ENCODE measurements at regions not wholly inside any gene's neighbourhood (a gene's known extent, or its start where the extent isn't known, plus 50 kb on each side); places are given as distances from the start of the nearest gene placed in this dataset.
"Not testable (repeated sequence)": the region's sequence is repeated elsewhere in the genome, so short reads cannot be mapped to it uniquely, and the experiment has no call there.

DNA sequence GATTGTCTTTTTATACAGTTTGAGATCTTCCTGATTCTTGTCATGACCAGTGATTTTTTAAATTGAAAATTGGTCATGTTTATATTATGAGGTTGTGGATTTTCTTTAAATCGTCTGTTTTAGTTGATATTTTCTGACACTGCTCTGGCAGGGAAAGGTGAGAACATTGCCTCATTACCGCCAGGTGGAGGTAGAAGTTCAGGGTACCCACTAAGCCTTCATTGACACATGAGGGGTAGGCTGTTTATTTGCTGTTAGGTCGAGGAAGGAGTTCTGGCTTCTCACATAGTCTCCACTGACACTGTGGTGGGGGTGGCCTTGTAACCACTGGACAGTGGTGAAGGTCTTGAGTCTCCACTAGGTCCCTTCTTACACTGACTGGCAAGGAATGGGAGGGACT, 117.6 kb upstream of the GPR101 start:
- TF ChIP-seq, protein P1, sequence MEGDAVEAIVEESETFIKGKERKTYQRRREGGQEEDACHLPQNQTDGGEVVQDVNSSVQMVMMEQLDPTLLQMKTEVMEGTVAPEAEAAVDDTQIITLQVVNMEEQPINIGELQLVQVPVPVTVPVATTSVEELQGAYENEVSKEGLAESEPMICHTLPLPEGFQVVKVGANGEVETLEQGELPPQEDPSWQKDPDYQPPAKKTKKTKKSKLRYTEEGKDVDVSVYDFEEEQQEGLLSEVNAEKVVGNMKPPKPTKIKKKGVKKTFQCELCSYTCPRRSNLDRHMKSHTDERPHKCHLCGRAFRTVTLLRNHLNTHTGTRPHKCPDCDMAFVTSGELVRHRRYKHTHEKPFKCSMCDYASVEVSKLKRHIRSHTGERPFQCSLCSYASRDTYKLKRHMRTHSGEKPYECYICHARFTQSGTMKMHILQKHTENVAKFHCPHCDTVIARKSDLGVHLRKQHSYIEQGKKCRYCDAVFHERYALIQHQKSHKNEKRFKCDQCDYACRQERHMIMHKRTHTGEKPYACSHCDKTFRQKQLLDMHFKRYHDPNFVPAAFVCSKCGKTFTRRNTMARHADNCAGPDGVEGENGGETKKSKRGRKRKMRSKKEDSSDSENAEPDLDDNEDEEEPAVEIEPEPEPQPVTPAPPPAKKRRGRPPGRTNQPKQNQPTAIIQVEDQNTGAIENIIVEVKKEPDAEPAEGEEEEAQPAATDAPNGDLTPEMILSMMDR (conservative IDR thresholded peaks at IDR 0.05; ENCODE audit: low read depth, low read length), result no peak
- DNase-seq (ENCODE audit: low read depth), result no peak
- H3K4me3 ChIP-seq (ENCODE audit: low read length), result no peak overlapping the region

DNA sequence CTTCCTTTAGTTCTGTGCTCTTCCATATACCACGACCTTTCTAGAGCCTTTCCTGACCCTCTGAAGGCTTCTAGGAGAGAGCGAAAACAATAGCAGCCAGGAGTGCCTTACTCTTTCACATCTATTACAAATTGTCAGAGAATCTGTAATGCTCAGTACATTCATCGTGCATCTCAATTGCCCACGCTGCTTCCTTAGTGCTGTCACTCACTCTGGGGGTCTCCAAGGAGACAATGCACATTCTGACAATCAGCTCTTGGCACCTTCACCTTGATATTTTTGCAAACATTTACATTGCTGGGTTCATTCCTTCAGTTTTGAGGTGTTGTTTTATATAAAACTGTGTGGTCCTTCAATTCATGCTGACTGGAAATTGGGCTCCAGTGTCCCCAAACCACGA, 110.1 kb upstream of the GPR101 start:
- TF ChIP-seq, protein P1 (conservative IDR thresholded peaks at IDR 0.05; ENCODE audit: low read depth, low read length), result no peak
- DNase-seq (ENCODE audit: low read depth), result no peak
- no peak overlapping the region for H3K4me3 ChIP-seq (ENCODE audit: low read length)

DNA sequence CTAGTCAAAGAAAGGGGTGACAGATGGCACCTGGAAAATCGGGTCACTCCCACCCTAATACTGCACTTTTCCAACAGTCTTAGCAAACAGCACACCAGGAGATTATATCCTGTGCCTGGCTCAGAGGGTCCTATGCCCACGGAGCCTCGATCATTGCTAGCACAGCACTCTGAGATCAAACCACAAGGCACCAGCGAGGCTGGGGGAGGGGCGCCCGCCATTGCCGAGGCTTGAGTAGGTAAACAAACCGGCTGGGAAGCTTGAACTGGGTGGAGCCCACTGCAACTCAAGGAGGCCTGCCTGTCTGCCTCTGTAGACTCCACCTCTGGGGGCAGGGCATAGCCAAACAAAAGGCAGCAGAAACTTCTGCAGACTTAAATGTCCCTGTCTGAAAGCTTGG, 88.9 kb upstream of the GPR101 start:
- not testable (repeated sequence) for H3K4me3 ChIP-seq (ENCODE audit: low read length); DNase-seq (ENCODE audit: low read depth)

DNA sequence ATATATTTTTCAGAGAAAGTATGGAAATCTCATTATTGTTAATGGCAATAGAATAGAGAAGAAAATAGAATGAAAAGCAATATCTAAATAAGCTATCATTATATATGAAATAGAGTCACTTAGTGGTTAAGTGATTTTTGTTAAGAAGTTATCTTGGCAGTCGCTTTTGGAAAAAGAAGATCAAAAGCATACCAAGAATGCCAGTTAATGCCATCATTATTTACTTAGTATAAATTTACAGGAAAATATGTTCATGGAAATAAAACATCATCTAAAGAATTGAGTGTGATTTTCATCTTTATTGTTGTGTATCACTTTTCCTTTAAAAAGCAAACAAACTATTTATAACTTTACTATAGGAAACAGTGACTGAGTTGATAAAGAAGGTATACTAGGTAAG, 85.3 kb upstream of the GPR101 start:
- H3K4me3 ChIP-seq (ENCODE audit: low read length), result no peak overlapping the region
- TF ChIP-seq, protein P1 (conservative IDR thresholded peaks at IDR 0.05; ENCODE audit: low read depth, low read length), result no peak
- no peak for DNase-seq (ENCODE audit: low read depth)

DNA sequence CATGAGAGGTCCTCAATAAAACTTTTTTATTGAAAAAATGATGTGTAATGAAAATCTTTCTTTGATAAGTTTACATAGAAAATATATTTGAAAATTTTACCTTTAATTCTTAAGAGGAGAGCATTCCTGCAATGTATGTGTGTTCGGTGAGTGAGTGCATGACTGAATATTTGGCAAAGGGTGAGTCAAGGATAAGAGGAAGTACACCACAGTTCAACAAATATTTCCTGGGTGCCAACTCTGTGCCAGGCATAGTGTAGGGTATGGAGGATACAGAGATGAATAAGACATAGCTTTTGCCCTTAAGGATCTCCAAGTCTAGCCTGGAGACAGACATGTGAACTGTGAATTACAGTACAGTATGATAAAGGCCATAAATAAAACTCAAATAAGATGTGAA, 84.7 kb upstream of the GPR101 start:
- H3K4me3 ChIP-seq (ENCODE audit: low read length), result no peak overlapping the region

DNA sequence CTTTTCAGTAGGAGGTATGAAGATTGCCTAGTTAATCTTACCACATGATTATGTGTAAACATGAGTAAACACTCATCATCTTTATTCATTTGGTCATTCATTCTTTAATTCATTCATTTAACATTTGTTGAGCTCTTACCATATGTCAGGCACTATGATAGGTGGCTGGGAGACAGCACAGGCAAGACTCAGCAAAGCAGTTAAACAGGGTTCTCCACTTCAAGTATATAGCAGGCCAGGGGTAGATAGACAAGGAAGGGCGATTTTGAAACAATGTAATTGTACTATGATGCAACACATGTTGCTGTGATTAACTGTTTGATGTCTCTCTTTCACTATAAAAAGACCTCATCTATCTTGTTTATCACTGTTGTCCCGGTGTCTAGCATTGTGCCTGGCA, 84.3 kb upstream of the GPR101 start:
- no peak for DNase-seq (ENCODE audit: low read depth)
- TF ChIP-seq, protein P1 (conservative IDR thresholded peaks at IDR 0.05; ENCODE audit: low read depth, low read length), result no peak
- H3K4me3 ChIP-seq (ENCODE audit: low read length), result no peak overlapping the region

More for the DNA sequence above, 84.7 kb upstream of the GPR101 start:
- DNase-seq (ENCODE audit: low read depth), result no peak
- TF ChIP-seq, protein P1 (conservative IDR thresholded peaks at IDR 0.05; ENCODE audit: low read depth, low read length), result no peak

DNA sequence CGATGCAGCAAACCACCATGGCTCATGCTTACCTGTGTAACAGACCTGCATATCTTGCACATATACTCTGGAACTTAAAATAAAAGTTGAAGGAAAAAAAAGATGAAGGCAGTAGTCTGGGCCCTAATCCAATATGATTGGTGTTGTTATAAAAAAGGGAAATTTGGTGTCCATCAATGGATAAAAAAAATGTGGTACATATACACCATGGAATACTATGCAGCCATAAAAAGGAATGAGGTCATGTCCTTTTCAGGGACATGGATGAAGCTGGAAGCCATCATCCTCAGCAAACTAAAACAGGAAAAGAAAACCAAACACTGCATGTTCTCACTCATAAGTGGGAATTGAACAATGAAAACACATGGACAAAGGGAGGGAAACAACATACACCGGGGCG, 74.1 kb upstream of the GPR101 start:
- not testable (repeated sequence) for H3K4me3 ChIP-seq (ENCODE audit: low read length); DNase-seq (ENCODE audit: low read depth)

DNA sequence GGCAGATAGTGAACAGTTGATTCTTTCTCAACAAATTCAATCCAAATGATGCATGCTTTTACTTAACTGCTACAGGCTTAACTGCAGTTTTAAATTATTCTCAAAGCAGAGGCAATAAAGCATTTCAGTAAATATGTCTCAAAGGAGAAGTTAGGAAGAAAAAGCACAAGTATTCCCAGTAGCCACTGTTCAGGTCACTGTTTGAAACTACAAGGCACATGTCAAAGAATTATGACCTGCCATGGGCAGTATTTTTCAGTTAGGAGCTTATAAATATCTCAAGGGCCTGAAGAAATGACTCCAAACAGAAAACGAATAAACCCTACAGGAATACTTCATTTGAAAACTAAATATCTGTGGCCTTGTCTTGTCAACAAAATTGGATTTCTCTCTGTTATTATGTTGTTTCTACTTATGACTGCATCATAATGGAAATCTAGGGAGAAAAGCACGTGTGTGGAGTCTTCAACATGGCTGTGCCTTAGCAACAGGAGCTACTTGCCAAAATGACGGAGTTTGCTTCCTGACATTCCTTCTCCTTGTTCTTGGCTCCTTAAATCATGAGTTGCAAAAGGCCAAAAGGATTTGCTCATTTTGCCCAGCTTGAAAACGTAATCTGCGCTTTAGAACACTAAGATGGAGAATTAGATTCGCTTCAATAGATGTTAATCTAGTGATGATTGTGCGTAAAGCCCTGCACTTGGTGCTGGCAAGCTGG, 67.6 kb upstream of the GPR101 start:
- no peak for DNase-seq (ENCODE audit: low read depth)
- TF ChIP-seq, protein P1 (conservative IDR thresholded peaks at IDR 0.05; ENCODE audit: low read depth, low read length), result no peak
- H3K4me3 ChIP-seq (ENCODE audit: low read length), result no peak overlapping the region
